Ammon's horn (tissue), 1 donor: ENCODE measurements at regions not wholly inside any gene's neighbourhood (a gene's known extent, or its start where the extent isn't known, plus 50 kb on each side); places are given as distances from the start of the nearest gene placed in this dataset.

Source experiments
- DNase-seq: peaks from one replicate; pipeline ENCODE4 v3.0.0-alpha.2; 2016; ENCODE audit warnings: low spot score

GRCh38 chr2:134120733-134121630, 132.9 kb upstream of the MGAT5 start:
- DNase-seq: peak; percentile 71

- no peak for DNase-seq
Observed at GRCh38 chr2:134122610-134123009, 131.3 kb upstream of the MGAT5 start.

- DNase-seq: no peak
Observed at GRCh38 chr2:134123332-134123731, 130.5 kb upstream of the MGAT5 start.

- no peak for DNase-seq
Observed at GRCh38 chr2:134124047-134124753, 129.7 kb upstream of the MGAT5 start.

- DNase-seq: no peak
Observed at GRCh38 chr2:134127496-134127895, 126.4 kb upstream of the MGAT5 start.

GRCh38 chr2:134128746-134129145, 125.1 kb upstream of the MGAT5 start:
- no peak for DNase-seq

- no peak for DNase-seq
Observed at GRCh38 chr2:134129900-134130537, 123.9 kb upstream of the MGAT5 start.

- DNase-seq: no peak
Observed at GRCh38 chr2:134131681-134132489, 122.0 kb upstream of the MGAT5 start.

GRCh38 chr2:134132490-134132857, 121.4 kb upstream of the MGAT5 start:
- DNase-seq: no peak

- no peak for DNase-seq
Observed at GRCh38 chr2:134133622-134134312, 120.1 kb upstream of the MGAT5 start.

GRCh38 chr2:134134313-134134706, 119.6 kb upstream of the MGAT5 start:
- DNase-seq: no peak

GRCh38 chr2:134134827-134135226, 119.0 kb upstream of the MGAT5 start:
- no peak for DNase-seq

GRCh38 chr2:134135793-134136192, 118.1 kb upstream of the MGAT5 start:
- no peak for DNase-seq

- DNase-seq: no peak
Observed at GRCh38 chr2:134136731-134137130, 117.1 kb upstream of the MGAT5 start.

- DNase-seq: peak; percentile 50
Observed at GRCh38 chr2:134137182-134137611, 116.7 kb upstream of the MGAT5 start.

GRCh38 chr2:134138115-134138514, 115.8 kb upstream of the MGAT5 start:
- DNase-seq: no peak

- DNase-seq: no peak
Observed at GRCh38 chr2:134139611-134140010, 114.3 kb upstream of the MGAT5 start.

- DNase-seq: peak; percentile 79
Observed at GRCh38 chr2:134140251-134140661, 113.6 kb upstream of the MGAT5 start.

- no peak for DNase-seq
Observed at GRCh38 chr2:134141598-134142340, 112.1 kb upstream of the MGAT5 start.

- no peak for DNase-seq
Observed at GRCh38 chr2:134142341-134142738, 111.5 kb upstream of the MGAT5 start.

GRCh38 chr2:134142903-134143302, 111.0 kb upstream of the MGAT5 start:
- no peak for DNase-seq
